Urinary bladder (tissue), 3 donors: ENCODE measurements at regions not wholly inside any gene's neighbourhood (a gene's known extent, or its start where the extent isn't known, plus 50 kb on each side); places are given as distances from the start of the nearest gene placed in this dataset.

Source experiments
- DNase-seq: peaks from one replicate; pipeline ENCODE4 v3.0.0-alpha.2; 2015; ENCODE audit errors: extremely low spot score
- H3K27ac ChIP-seq: one replicate; pipeline ENCODE4 v1.5.1; 2013; ENCODE audit warnings: low read depth, mild to moderate bottlenecking, moderate library complexity
- H3K36me3 ChIP-seq: one replicate; pipeline ENCODE4 v1.6.1; 2013; ENCODE audit warnings: mild to moderate bottlenecking, moderate library complexity; ENCODE audit not compliant: insufficient read depth
- H3K4me1 ChIP-seq: one replicate; pipeline ENCODE4 v1.6.1; 2013; ENCODE audit warnings: mild to moderate bottlenecking, moderate library complexity; ENCODE audit not compliant: insufficient read depth
- H3K4me3 ChIP-seq: one replicate; pipeline ENCODE4 v1.5.1; 2013; ENCODE audit warnings: low read depth, low read length
- whole genome bisulfite sequencing: extraction: QIAGEN DNeasy Blood & Tissue Kit; methylation state at CpG from one replicate; pipeline ENCODE4 v1.1.7; 2013; 5-methylcytosine and 5-hydroxymethylcytosine counted together
- donor health status: healthy with polysubstance abuse.
- donor health status: healthy.

GRCh38 chr5:92912283-92912682 lies 668.7 kb downstream of the NR2F1-AS1 start:
- H3K27ac ChIP-seq = no peak overlapping the region
- no peaks in the 10 kb centered on the region for H3K36me3 ChIP-seq
- H3K4me1 ChIP-seq = no peaks in the 10 kb centered on the region
- DNase-seq = no peak
- WGBS = 75% methylated on average over 1 of the region's 1 CpG
- no peak overlapping the region for H3K4me3 ChIP-seq

GRCh38 chr5:92911851-92912250 lies 669.2 kb downstream of the NR2F1-AS1 start:
- Histone ChIP-seq H3K4me3 (no peak overlapping the region), H3K27ac (no peak overlapping the region), H3K36me3 (no peaks in the 10 kb centered on the region), H3K4me1 (no peaks in the 10 kb centered on the region)
- no peak for DNase-seq
- WGBS = 86% methylated on average over 1 of the region's 1 CpG

- Histone ChIP-seq H3K4me3 (no peak overlapping the region), H3K36me3 (no peaks in the 10 kb centered on the region), H3K27ac (no peak overlapping the region), H3K4me1 (no peaks in the 10 kb centered on the region)
- DNase-seq = no peak
These were observed 669.7 kb downstream of the NR2F1-AS1 start for GRCh38 chr5:92911293-92911692.

GRCh38 chr5:92909602-92909962 lies 671.4 kb downstream of the NR2F1-AS1 start:
- 69% methylated on average over 6 of the region's 6 CpGs for WGBS
- H3K36me3 ChIP-seq = no peaks in the 10 kb centered on the region
- DNase-seq = peak; percentile 31
- H3K4me3 ChIP-seq = no peak overlapping the region
- no peaks in the 10 kb centered on the region for H3K4me1 ChIP-seq
- no peak overlapping the region for H3K27ac ChIP-seq

- no peaks in the 10 kb centered on the region for H3K4me1 ChIP-seq
- no peak for DNase-seq
- H3K27ac ChIP-seq = no peak overlapping the region
- whole genome bisulfite sequencing = 83% methylated on average over 1 of the region's 1 CpG
- no peak overlapping the region for H3K4me3 ChIP-seq
- no peaks in the 10 kb centered on the region for H3K36me3 ChIP-seq
These were observed 671.9 kb downstream of the NR2F1-AS1 start for GRCh38 chr5:92908952-92909601.

- no peaks in the 10 kb centered on the region for H3K36me3 ChIP-seq
- WGBS = 36% methylated on average over 2 of the region's 2 CpGs
- DNase-seq = no peak
- H3K27ac ChIP-seq = peak overlapping the region; percentile 38
- no peaks in the 10 kb centered on the region for H3K4me1 ChIP-seq
- H3K4me3 ChIP-seq = no peak overlapping the region
These were observed 672.9 kb downstream of the NR2F1-AS1 start for GRCh38 chr5:92907938-92908606.

- Histone ChIP-seq H3K4me1 (no peaks in the 10 kb centered on the region), H3K4me3 (no peak overlapping the region), H3K27ac (no peak overlapping the region), H3K36me3 (no peaks in the 10 kb centered on the region)
- DNase-seq = no peak
- 93% methylated on average over 6 of the region's 6 CpGs for WGBS
These were observed 674.1 kb downstream of the NR2F1-AS1 start for GRCh38 chr5:92906798-92907376.

GRCh38 chr5:92904021-92904420 lies 677.0 kb downstream of the NR2F1-AS1 start:
- Histone ChIP-seq H3K4me3 (no peak overlapping the region), H3K27ac (no peak overlapping the region), H3K4me1 (no peaks in the 10 kb centered on the region), H3K36me3 (no peaks in the 10 kb centered on the region)
- WGBS = 63% methylated on average over 3 of the region's 3 CpGs
- DNase-seq = no peak

- DNase-seq = no peak
- no peak overlapping the region for H3K4me3 ChIP-seq
- no peaks in the 10 kb centered on the region for H3K36me3 ChIP-seq
- H3K4me1 ChIP-seq = no peaks in the 10 kb centered on the region
- WGBS = 83% methylated on average over 4 of the region's 4 CpGs
- no peak overlapping the region for H3K27ac ChIP-seq
These were observed 681.4 kb downstream of the NR2F1-AS1 start for GRCh38 chr5:92899611-92900010.

GRCh38 chr5:92896722-92897121 lies 684.3 kb downstream of the NR2F1-AS1 start:
- no peaks in the 10 kb centered on the region for H3K36me3 ChIP-seq
- no peak for DNase-seq

GRCh38 chr5:92890841-92891244 lies 690.2 kb downstream of the NR2F1-AS1 start:
- Histone ChIP-seq H3K4me3 (no peak overlapping the region), H3K4me1 (no peaks in the 10 kb centered on the region), H3K36me3 (no peaks in the 10 kb centered on the region), H3K27ac (no peak overlapping the region)
- WGBS = 52% methylated on average over 2 of the region's 2 CpGs
- no peak for DNase-seq

More at GRCh38 chr5:92896722-92897121, 684.3 kb downstream of the NR2F1-AS1 start:
- no peaks in the 10 kb centered on the region for H3K4me1 ChIP-seq
- H3K4me3 ChIP-seq = no peak overlapping the region
- no peak overlapping the region for H3K27ac ChIP-seq

GRCh38 chr5:92889140-92889539 lies 691.9 kb downstream of the NR2F1-AS1 start:
- H3K4me3 ChIP-seq = no peak overlapping the region
- WGBS = 97% methylated on average over 1 of the region's 1 CpG
- DNase-seq = no peak
- H3K27ac ChIP-seq = no peak overlapping the region
- no peaks in the 10 kb centered on the region for H3K4me1 ChIP-seq
- H3K36me3 ChIP-seq = no peaks in the 10 kb centered on the region

- Histone ChIP-seq H3K27ac (no peak overlapping the region), H3K4me1 (no peaks in the 10 kb centered on the region), H3K36me3 (no peaks in the 10 kb centered on the region), H3K4me3 (no peak overlapping the region)
- WGBS = 64% methylated on average over 2 of the region's 2 CpGs
- no peak for DNase-seq
These were observed 693.8 kb downstream of the NR2F1-AS1 start for GRCh38 chr5:92887254-92887653.

- WGBS = 41% methylated on average over 3 of the region's 3 CpGs
- H3K27ac ChIP-seq = no peak overlapping the region
- no peaks in the 10 kb centered on the region for H3K36me3 ChIP-seq
- no peak for DNase-seq
- no peaks in the 10 kb centered on the region for H3K4me1 ChIP-seq
- H3K4me3 ChIP-seq = no peak overlapping the region
These were observed 694.3 kb downstream of the NR2F1-AS1 start for GRCh38 chr5:92886751-92887150.
